GM18507 (cell line): ENCODE measurements at regions not wholly inside any gene's neighbourhood (a gene's known extent, or its start where the extent isn't known, plus 50 kb on each side); places are given as distances from the start of the nearest gene placed in this dataset.

ENCODE experiments used
- DNase-seq: peaks from one replicate; pipeline ENCODE4 v3.0.0; 2011; ENCODE audit warnings: low read depth; ENCODE audit not compliant: insufficient read length; ENCODE audit errors: extremely low spot score
- FAIRE-seq: peaks from 2 replicates; lab custom pipeline; 2011; peaks lifted over from hg19 to GRCh38; lab: Jason Lieb, UNC

- FAIRE-seq, result no peak
- no peak for DNase-seq
Measured at GRCh38 chr20:60977901-60978300, 274.2 kb upstream of the CDH4 start.

GRCh38 chr20:60984666-60985065 lies 267.4 kb upstream of the CDH4 start:
- DNase-seq, result no peak
- no peak for FAIRE-seq

GRCh38 chr20:60986506-60987156 lies 265.4 kb upstream of the CDH4 start:
- DNase-seq (no peak), FAIRE-seq (no peak)

- FAIRE-seq (no peak), DNase-seq (no peak)
Measured at GRCh38 chr20:60990061-60990460, 262.0 kb upstream of the CDH4 start.

- FAIRE-seq, result no peak
- DNase-seq, result no peak
Measured at GRCh38 chr20:60990643-60991042, 261.4 kb upstream of the CDH4 start.

- DNase-seq (no peak), FAIRE-seq (no peak)
Measured at GRCh38 chr20:60993433-60994044, 258.5 kb upstream of the CDH4 start.

- FAIRE-seq, result no peak
Measured at GRCh38 chr20:60999250-60999649, 252.8 kb upstream of the CDH4 start.

GRCh38 chr20:61002090-61002489 lies 250.0 kb upstream of the CDH4 start:
- DNase-seq (no peak), FAIRE-seq (no peak)

More at GRCh38 chr20:60999250-60999649, 252.8 kb upstream of the CDH4 start:
- no peak for DNase-seq

- FAIRE-seq (no peak), DNase-seq (no peak)
Measured at GRCh38 chr20:61014491-61014890, 237.6 kb upstream of the CDH4 start.

GRCh38 chr20:61015602-61016001 lies 236.5 kb upstream of the CDH4 start:
- no peak for FAIRE-seq

GRCh38 chr20:61019322-61019721 lies 232.7 kb upstream of the CDH4 start:
- no peak for FAIRE-seq
- DNase-seq, result no peak

More at GRCh38 chr20:61015602-61016001, 236.5 kb upstream of the CDH4 start:
- DNase-seq, result no peak

GRCh38 chr20:61023612-61024011 lies 228.4 kb upstream of the CDH4 start:
- DNase-seq (no peak), FAIRE-seq (no peak)

- DNase-seq, result no peak
- no peak for FAIRE-seq
Measured at GRCh38 chr20:61024390-61024789, 227.7 kb upstream of the CDH4 start.

- DNase-seq, result no peak
- FAIRE-seq, result no peak
Measured at GRCh38 chr20:61025536-61025935, 226.5 kb upstream of the CDH4 start.

GRCh38 chr20:61026173-61026572 lies 225.9 kb upstream of the CDH4 start:
- DNase-seq (no peak), FAIRE-seq (no peak)

GRCh38 chr20:61026731-61027130 lies 225.3 kb upstream of the CDH4 start:
- DNase-seq, result no peak
- FAIRE-seq, result no peak

- no peak for DNase-seq
- no peak for FAIRE-seq
Measured at GRCh38 chr20:61027218-61027617, 224.8 kb upstream of the CDH4 start.

GRCh38 chr20:61030130-61030529 lies 221.9 kb upstream of the CDH4 start:
- DNase-seq (no peak), FAIRE-seq (no peak)

- no peak for FAIRE-seq
- no peak for DNase-seq
Measured at GRCh38 chr20:61031101-61031830, 220.8 kb upstream of the CDH4 start.

GRCh38 chr20:61037498-61037897 lies 214.6 kb upstream of the CDH4 start:
- DNase-seq, result no peak
- no peak for FAIRE-seq

- DNase-seq, result no peak
- no peak for FAIRE-seq
Measured at GRCh38 chr20:61041481-61041880, 210.6 kb upstream of the CDH4 start.
